ENCODE measurements at regions not wholly inside any gene's neighbourhood (a gene's known extent, or its start where the extent isn't known, plus 50 kb on each side); places are given as distances from the start of the nearest gene placed in this dataset.

GRCh38 chr20:57968120-57968519, 258.3 kb upstream of the PMEPA1 start:
- Histone ChIP-seq H3K9me3 (no peaks in the 10 kb centered on the region), H3K4me1 (no peaks in the 10 kb centered on the region), H3K4me3 (no peak overlapping the region), H3K27ac (no peak overlapping the region), H3K27me3 (no peaks in the 10 kb centered on the region), H3K36me3 (no peaks in the 10 kb centered on the region)
- DNase-seq: no peak
- intact Hi-C loops (cut with DNase I; ENCODE audit: low total_unique reads): no loop called here
- no peak for TF ChIP-seq POLR2A (IDR thresholded peaks at IDR 0.05)
- TF ChIP-seq CTCF (IDR thresholded peaks at IDR 0.05): no peak

GRCh38 chr20:57967364-57967763, 257.5 kb upstream of the PMEPA1 start:
- Histone ChIP-seq H3K36me3 (no peaks in the 10 kb centered on the region), H3K9me3 (no peaks in the 10 kb centered on the region), H3K27ac (no peak overlapping the region), H3K27me3 (no peaks in the 10 kb centered on the region), H3K4me1 (no peaks in the 10 kb centered on the region), H3K4me3 (no peak overlapping the region)
- intact Hi-C loops (cut with DNase I; ENCODE audit: low total_unique reads): no loop called here
- DNase-seq: no peak
- TF ChIP-seq CTCF (IDR thresholded peaks at IDR 0.05) (no peak), POLR2A (IDR thresholded peaks at IDR 0.05) (no peak)

GRCh38 chr20:57966620-57967019, 256.8 kb upstream of the PMEPA1 start:
- Histone ChIP-seq H3K27ac (no peak overlapping the region), H3K4me3 (no peak overlapping the region), H3K36me3 (no peaks in the 10 kb centered on the region), H3K4me1 (no peaks in the 10 kb centered on the region), H3K27me3 (no peaks in the 10 kb centered on the region), H3K9me3 (no peaks in the 10 kb centered on the region)
- no peak for DNase-seq
- TF ChIP-seq POLR2A (IDR thresholded peaks at IDR 0.05) (no peak), CTCF (IDR thresholded peaks at IDR 0.05) (no peak)
- intact Hi-C loops (cut with DNase I; ENCODE audit: low total_unique reads): no loop called here

GRCh38 chr20:57965441-57965840, 255.6 kb upstream of the PMEPA1 start:
- Histone ChIP-seq H3K4me3 (no peak overlapping the region), H3K36me3 (no peaks in the 10 kb centered on the region), H3K27ac (no peak overlapping the region), H3K4me1 (no peaks in the 10 kb centered on the region), H3K9me3 (no peaks in the 10 kb centered on the region), H3K27me3 (no peaks in the 10 kb centered on the region)
- intact Hi-C loops (cut with DNase I; ENCODE audit: low total_unique reads): no loop called here
- no peak for DNase-seq
- TF ChIP-seq POLR2A (IDR thresholded peaks at IDR 0.05) (no peak), CTCF (IDR thresholded peaks at IDR 0.05) (no peak)

GRCh38 chr20:57964011-57964862, 254.4 kb upstream of the PMEPA1 start:
- intact Hi-C loops (cut with DNase I; ENCODE audit: low total_unique reads): no loop called here
- Histone ChIP-seq H3K36me3 (no peaks in the 10 kb centered on the region), H3K27ac (peak overlapping the region; percentile 16 to 53)

More at GRCh38 chr20:57964011-57964862, 254.4 kb upstream of the PMEPA1 start:
- no peaks in the 10 kb centered on the region for H3K4me1 ChIP-seq
- H3K4me3 ChIP-seq: no peak overlapping the region
- TF ChIP-seq CTCF (IDR thresholded peaks at IDR 0.05) (no peak), POLR2A (IDR thresholded peaks at IDR 0.05) (no peak)
- H3K27me3 ChIP-seq: no peaks in the 10 kb centered on the region
- no peaks in the 10 kb centered on the region for H3K9me3 ChIP-seq
- no peak for DNase-seq

Data from uterus (tissue), 3 donors.